Esophagus (tissue), 2 donors: ENCODE measurements at regions not wholly inside any gene's neighbourhood (a gene's known extent, or its start where the extent isn't known, plus 50 kb on each side); places are given as distances from the start of the nearest gene placed in this dataset.

Experiments
- H3K27ac ChIP-seq, 2 donors: one replicate each; pipeline ENCODE4 v1.5.1; 2013; ENCODE audit warnings: low read depth in 2 of 2, mild to moderate bottlenecking in 2 of 2, inconsistent platforms in 1 of 2, low read length in 1 of 2, moderate library complexity in 1 of 2
- H3K27me3 ChIP-seq, 2 donors: one replicate each; pipeline ENCODE4 v1.6.1; 2013; ENCODE audit warnings: low read length in 2 of 2, control low read depth in 1 of 2, mild to moderate bottlenecking in 1 of 2; ENCODE audit not compliant: insufficient read depth in 2 of 2, control insufficient read depth in 1 of 2
- H3K36me3 ChIP-seq, 2 donors: one replicate each; pipeline ENCODE4 v1.6.1; 2013; ENCODE audit warnings: low read length in 1 of 2; ENCODE audit not compliant: control insufficient read depth in 2 of 2, insufficient read depth in 2 of 2
- H3K4me1 ChIP-seq, 2 donors: one replicate each; pipeline ENCODE4 v1.6.1; 2013; ENCODE audit warnings: low read length in 1 of 2; ENCODE audit not compliant: control insufficient read depth in 2 of 2, insufficient read depth in 2 of 2
- H3K4me3 ChIP-seq, 2 donors: one replicate each; pipeline ENCODE4 v1.5.1; 2013; ENCODE audit warnings: low read length in 2 of 2, mild to moderate bottlenecking in 2 of 2, low read depth in 1 of 2, moderate library complexity in 1 of 2
- H3K9me3 ChIP-seq, 2 donors: one replicate each; pipeline ENCODE4 v1.6.1; 2013; ENCODE audit warnings: mild to moderate bottlenecking in 2 of 2, low read depth in 1 of 2, low read length in 1 of 2, moderate library complexity in 1 of 2; ENCODE audit not compliant: control insufficient read depth in 2 of 2, insufficient read depth in 1 of 2
- WGBS, 2 donors: extraction: QIAGEN DNeasy Blood & Tissue Kit; methylation state at CpG; one replicate each; pipeline ENCODE4 v1.1.7; 2013; 5-methylcytosine and 5-hydroxymethylcytosine counted together
- donor health status: healthy with polysubstance abuse.
- donor health status: Bipolar disorder and iron deficiency.

DNA sequence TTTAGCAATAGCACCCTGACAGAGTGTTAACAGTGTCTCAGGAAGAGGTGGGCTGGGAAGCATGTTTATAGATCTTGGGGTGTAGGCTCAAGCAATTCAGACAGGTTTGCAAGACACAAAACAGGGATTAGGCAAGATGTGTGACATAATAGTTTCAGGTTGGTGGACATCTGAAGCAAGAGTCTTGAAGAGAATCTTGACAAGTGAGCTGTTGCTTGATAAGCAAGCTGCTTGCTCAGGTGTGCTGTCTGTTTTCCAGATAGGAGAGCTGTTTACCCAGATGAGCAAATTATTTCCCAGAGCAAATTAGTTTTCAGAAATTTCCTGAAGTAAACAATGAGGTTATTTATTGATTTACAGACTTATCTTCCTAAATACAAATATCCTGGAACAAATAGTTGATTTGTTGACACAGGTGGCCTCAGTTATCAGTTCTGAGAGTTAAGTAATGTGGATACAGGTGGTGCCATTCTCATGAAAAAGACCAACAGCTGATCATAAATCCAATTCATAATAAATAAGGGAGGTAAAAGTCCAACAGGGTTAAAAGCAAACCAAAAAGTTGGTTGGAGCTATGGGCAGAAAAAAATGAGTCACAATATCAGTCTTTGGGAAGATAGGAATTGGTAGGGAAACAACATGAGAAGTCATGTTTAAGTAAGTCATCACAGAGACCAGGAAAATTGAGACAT, 437.3 kb downstream of the TBL1XR1 start:
- H3K27ac ChIP-seq: no peak overlapping the region
- H3K27me3 ChIP-seq: no peaks in the 10 kb centered on the region
- H3K4me1 ChIP-seq: no peaks in the 10 kb centered on the region
- no peak overlapping the region for H3K4me3 ChIP-seq
- H3K9me3 ChIP-seq: no peaks in the 10 kb centered on the region
- H3K36me3 ChIP-seq: no peaks in the 10 kb centered on the region

DNA sequence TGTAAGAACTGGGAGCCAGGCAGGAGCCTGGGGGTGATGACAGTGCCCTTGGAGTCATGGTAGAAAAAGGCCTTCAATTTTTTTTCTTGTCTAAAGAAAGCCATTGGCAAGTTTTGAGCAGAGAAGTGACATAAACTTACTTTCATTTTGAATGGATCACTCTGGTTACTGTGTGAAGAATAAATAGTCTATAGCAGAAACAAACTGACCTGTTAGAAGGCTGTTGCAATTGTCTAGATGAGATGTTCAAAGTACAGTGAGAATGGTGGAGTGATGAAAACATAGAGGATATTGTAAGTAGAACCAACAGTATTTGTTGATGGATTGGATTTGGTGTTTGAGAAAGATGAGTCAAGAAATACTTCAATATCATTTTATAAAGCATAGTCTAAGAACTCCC, 439.9 kb downstream of the TBL1XR1 start:
- Histone ChIP-seq H3K36me3 (no peaks in the 10 kb centered on the region), H3K27ac (no peak overlapping the region), H3K4me1 (no peaks in the 10 kb centered on the region), H3K4me3 (no peak overlapping the region), H3K27me3 (no peaks in the 10 kb centered on the region), H3K9me3 (no peaks in the 10 kb centered on the region)

DNA sequence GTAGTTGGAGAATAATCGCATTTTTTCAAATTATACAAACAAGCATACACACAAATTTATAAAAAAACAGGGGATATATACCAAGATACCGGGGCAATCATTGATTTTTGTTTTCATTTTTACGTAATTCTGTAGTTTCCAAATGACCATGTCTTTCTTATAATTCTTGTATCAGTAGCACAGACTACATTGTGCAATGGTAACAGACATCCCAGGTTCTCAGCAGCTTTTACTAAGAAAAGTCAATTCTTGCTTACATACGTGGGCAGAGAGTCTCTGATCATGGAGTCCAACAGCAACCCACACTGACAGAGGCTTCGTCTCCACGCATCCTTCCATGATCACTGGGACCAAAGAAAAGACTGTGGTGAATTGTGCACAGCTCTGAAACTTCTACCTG, 441.3 kb downstream of the TBL1XR1 start:
- no peak overlapping the region for H3K27ac ChIP-seq
- no peak overlapping the region for H3K4me3 ChIP-seq
- H3K36me3 ChIP-seq: no peaks in the 10 kb centered on the region
- 94% methylated on average over 6 of the region's 6 CpGs for WGBS, 2 donors
- H3K9me3 ChIP-seq: no peaks in the 10 kb centered on the region
- no peaks in the 10 kb centered on the region for H3K27me3 ChIP-seq
- H3K4me1 ChIP-seq: no peaks in the 10 kb centered on the region

DNA sequence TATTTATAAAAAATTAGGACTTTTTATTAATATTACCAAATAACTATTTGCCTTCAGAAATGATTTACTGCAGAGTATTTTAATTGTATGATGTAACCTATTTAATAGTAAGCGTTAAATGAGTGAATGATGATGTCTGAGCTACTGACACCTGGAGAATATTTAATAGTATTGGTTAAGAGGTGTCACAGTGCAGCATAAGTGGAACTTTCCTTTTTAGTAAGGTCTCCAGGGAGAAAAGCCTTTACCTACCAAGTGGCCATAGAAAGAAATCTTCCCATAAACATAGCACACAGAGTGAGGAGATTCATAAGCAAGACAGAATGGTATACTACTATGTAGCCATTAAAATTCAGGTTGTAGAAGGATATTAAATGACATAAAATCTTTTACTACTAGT, 441.7 kb downstream of the TBL1XR1 start:
- H3K4me3 ChIP-seq: no peak overlapping the region
- WGBS, 2 donors: 61 to 95% methylated on average over 1 of the region's 1 CpG
- H3K27ac ChIP-seq: no peak overlapping the region
- H3K36me3 ChIP-seq: no peaks in the 10 kb centered on the region
- H3K4me1 ChIP-seq: no peaks in the 10 kb centered on the region
- no peaks in the 10 kb centered on the region for H3K27me3 ChIP-seq
- no peaks in the 10 kb centered on the region for H3K9me3 ChIP-seq

DNA sequence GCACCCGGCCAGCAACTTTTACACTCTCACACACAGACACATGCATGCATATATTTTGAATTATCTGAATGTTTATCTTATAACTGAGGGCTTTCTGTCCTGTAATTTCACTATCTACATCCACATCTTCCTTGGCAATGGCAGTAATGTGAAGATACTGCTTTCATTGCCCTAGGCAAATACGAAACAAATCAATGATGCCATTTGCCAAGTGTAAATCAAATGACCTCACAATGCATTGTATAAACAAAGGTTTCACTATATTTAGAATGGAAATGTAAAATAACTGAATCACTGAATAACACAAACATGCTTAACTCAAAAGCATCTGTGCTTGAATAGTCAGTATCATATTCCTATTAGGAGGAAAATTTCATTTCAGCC, 455.6 kb downstream of the TBL1XR1 start:
- Histone ChIP-seq H3K4me3 (no peak overlapping the region), H3K36me3 (no peaks in the 10 kb centered on the region), H3K9me3 (no peaks in the 10 kb centered on the region), H3K27me3 (no peaks in the 10 kb centered on the region), H3K27ac (no peak overlapping the region), H3K4me1 (no peaks in the 10 kb centered on the region)
- WGBS, 2 donors: 59% methylated on average over 2 of the region's 2 CpGs

DNA sequence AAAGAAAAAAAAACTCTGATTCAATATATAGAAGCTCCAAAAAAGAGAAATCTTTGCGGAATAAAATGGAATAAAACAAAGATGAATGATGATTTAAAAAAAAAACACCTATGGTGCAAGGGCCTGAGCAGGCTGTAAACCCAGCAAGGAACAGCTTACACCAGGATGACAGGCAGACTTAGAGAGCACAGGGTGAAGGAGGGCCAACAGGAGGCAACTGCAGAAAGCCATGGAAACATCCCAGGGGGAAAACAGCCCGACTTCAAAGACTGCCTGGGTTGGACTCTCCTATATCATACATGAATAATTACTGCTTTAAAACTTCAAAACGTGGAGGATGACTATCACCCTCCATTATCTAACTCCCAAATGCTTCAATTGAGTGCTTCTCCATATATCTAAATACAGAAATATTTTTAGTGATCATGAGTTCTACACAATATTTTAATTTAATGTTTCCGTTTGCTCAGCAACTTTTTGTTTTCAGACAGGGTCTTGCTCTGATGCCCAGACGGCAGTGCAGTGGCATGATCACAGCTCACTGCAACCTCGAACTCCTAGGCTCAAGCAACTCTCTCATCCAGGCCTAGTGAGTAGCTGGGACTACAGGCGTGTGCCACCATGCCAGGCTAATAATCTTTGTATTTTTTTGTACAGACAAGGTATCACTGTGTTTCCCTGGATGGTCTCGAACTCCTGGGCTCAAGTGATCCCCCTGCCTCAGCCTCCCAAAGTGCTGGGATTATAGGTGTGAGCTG, 456.2 kb downstream of the TBL1XR1 start:
- Histone ChIP-seq H3K27ac (no peak overlapping the region), H3K27me3 (no peaks in the 10 kb centered on the region), H3K9me3 (no peaks in the 10 kb centered on the region), H3K4me3 (no peak overlapping the region), H3K36me3 (no peaks in the 10 kb centered on the region), H3K4me1 (no peaks in the 10 kb centered on the region)
- WGBS, 2 donors: 76 to 82% methylated on average over 8 of the region's 8 CpGs

DNA sequence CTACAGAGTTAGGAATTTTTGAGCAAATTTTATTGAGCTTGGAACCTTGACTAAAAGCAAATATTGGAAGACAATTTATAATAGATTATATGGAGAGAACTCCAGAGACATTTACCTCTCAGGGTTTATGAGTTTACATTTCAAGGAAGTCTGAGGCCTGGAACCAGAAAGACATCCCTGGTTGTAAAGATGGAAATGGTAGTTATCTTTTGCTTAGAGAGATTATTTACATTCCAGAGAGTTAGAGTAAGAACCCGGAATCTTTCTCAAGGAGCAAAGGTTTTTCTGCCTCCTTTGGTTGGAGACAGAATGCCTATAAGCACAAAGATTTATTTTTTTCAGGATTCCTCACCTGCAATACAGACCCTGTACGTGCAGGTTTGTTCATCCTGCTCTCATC, 458.1 kb downstream of the TBL1XR1 start:
- no peaks in the 10 kb centered on the region for H3K4me1 ChIP-seq
- no peaks in the 10 kb centered on the region for H3K27me3 ChIP-seq
- H3K27ac ChIP-seq: no peak overlapping the region
- WGBS, 2 donors: 55 to 57% methylated on average over 2 of the region's 2 CpGs
- H3K36me3 ChIP-seq: no peaks in the 10 kb centered on the region
- no peak overlapping the region for H3K4me3 ChIP-seq
- no peaks in the 10 kb centered on the region for H3K9me3 ChIP-seq

DNA sequence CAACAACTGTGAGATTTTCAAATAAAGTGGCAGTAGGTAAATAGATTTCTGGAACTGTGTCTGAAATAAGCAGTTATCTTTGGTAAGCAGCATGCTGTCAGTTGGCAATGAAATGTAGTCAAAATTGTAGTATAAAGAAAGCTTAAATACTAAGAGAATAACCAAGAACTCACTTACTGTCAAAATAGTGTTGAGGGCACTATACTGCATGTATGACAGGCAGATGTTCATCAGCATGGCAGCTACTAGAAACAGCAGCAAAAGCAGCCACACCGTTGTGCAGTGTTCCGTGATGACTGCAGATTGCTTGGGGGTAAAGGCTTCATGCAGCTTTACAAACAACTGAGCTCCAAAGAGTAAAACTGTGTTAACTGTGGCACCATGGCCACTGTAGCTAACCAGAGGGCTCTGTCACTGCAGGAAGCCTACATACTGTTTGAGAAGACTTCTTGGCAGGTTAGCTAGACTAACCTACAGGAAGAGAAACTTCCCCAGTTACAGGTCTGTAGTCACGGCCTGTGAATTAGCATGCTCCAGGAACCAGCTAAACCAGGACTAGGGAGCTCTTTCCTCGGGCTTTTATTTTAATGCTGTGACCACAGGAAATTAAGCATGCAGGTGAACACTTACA, 459.7 kb downstream of the TBL1XR1 start:
- no peaks in the 10 kb centered on the region for H3K27me3 ChIP-seq
- H3K9me3 ChIP-seq: no peaks in the 10 kb centered on the region
- no peak overlapping the region for H3K4me3 ChIP-seq
- H3K27ac ChIP-seq: no peak overlapping the region
- WGBS, 2 donors: 75 to 80% methylated on average over 4 of the region's 4 CpGs
- no peaks in the 10 kb centered on the region for H3K36me3 ChIP-seq
- no peaks in the 10 kb centered on the region for H3K4me1 ChIP-seq

DNA sequence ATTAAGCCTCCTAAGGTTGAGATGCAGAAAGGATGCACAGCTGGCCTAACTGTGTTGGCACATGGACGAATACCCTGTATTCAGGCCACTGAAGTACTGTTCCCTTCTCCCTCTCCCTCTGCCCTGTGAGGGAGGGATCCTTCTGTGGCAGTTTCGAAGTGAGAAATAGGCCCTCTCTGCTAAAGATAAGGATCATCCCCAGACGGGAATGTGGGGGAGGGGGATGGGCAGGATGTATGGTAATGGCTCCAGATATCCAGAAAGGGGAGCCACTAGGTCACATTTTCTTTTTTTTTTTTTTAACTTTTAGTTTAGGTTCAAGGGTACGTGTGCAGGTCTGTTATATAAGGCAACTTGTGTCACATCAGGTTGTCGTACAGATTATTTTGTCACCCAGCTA, 463.1 kb downstream of the TBL1XR1 start:
- no peak overlapping the region for H3K4me3 ChIP-seq
- no peaks in the 10 kb centered on the region for H3K9me3 ChIP-seq
- no peaks in the 10 kb centered on the region for H3K36me3 ChIP-seq
- H3K27ac ChIP-seq: no peak overlapping the region
- H3K27me3 ChIP-seq: no peaks in the 10 kb centered on the region
- no peaks in the 10 kb centered on the region for H3K4me1 ChIP-seq
- 66 to 71% methylated on average over 5 of the region's 5 CpGs for WGBS, 2 donors

DNA sequence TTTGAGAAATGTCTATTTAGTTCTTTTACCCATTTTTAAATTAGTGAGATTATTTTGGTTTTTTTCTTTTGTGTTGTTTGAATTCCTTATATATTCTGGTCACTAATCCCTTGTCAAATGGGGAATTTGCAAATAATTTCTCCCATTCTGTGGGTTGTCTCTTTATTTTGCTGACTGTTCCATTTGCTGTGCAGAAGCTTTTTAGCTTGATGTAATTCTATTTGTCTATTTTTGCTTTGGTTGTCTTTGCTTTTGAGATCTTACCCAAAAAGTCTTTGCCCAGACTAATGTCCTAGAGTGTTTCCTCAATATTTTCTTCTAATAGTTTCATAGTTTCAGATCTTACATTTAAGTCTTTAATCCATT, 472.9 kb downstream of the TBL1XR1 start:
- Histone ChIP-seq H3K9me3 (no peaks in the 10 kb centered on the region), H3K27me3 (no peaks in the 10 kb centered on the region), H3K36me3 (no peaks in the 10 kb centered on the region), H3K4me1 (no peaks in the 10 kb centered on the region), H3K27ac (no peak overlapping the region), H3K4me3 (no peak overlapping the region)
